ENCODE measurements at regions not wholly inside any gene's neighbourhood (a gene's known extent, or its start where the extent isn't known, plus 50 kb on each side); places are given as distances from the start of the nearest gene placed in this dataset.

GRCh38 chr1:234720709-234721441, 110.9 kb upstream of the IRF2BP2 start:
- H3K4me1 ChIP-seq, result peaks cover 14 to 88% (median 31%) of the 10 kb centered on the region in 4 donors
- TF ChIP-seq CTCF (IDR thresholded peaks at IDR 0.05), result no peak
- TF ChIP-seq POLR2A (IDR thresholded peaks at IDR 0.05), result no peak
- no peak for DNase-seq

GRCh38 chr1:234719454-234720251, 109.7 kb upstream of the IRF2BP2 start:
- Histone ChIP-seq H3K36me3 (no peaks in the 10 kb centered on the region), H3K27ac (peak overlapping the region in 3 of 4 donors; percentile 82 to 96 (median 86)), H3K4me3 (no peak overlapping the region), H3K27me3 (no peaks in the 10 kb centered on the region), H3K9me3 (no peaks in the 10 kb centered on the region), H3K4me1 (peaks cover 7 to 82% (median 20%) of the 10 kb centered on the region in 4 donors)
- no peak for TF ChIP-seq POLR2A (IDR thresholded peaks at IDR 0.05)
- TF ChIP-seq CTCF (IDR thresholded peaks at IDR 0.05), result no peak
- no peak for DNase-seq

More at GRCh38 chr1:234720709-234721441, 110.9 kb upstream of the IRF2BP2 start:
- H3K4me3 ChIP-seq, result no peak overlapping the region
- H3K9me3 ChIP-seq, result no peaks in the 10 kb centered on the region
- no peaks in the 10 kb centered on the region for H3K36me3 ChIP-seq
- H3K27me3 ChIP-seq, result no peaks in the 10 kb centered on the region
- H3K27ac ChIP-seq, result peak overlapping the region; percentile 82 to 96 (median 90)

GRCh38 chr1:234718496-234719453, 108.8 kb upstream of the IRF2BP2 start:
- no peak for TF ChIP-seq POLR2A (IDR thresholded peaks at IDR 0.05)
- no peak for DNase-seq
- peak overlapping the region in 3 of 4 donors; percentile 45 to 96 (median 86) for H3K27ac ChIP-seq
- peaks cover 7 to 80% (median 17%) of the 10 kb centered on the region in 4 donors for H3K4me1 ChIP-seq
- no peak overlapping the region for H3K4me3 ChIP-seq
- H3K9me3 ChIP-seq, result no peaks in the 10 kb centered on the region
- H3K27me3 ChIP-seq, result no peaks in the 10 kb centered on the region
- no peaks in the 10 kb centered on the region for H3K36me3 ChIP-seq

GRCh38 chr1:234716908-234717375, 107.0 kb upstream of the IRF2BP2 start:
- H3K36me3 ChIP-seq, result no peaks in the 10 kb centered on the region
- no peak for DNase-seq
- H3K4me3 ChIP-seq, result peak overlapping the region in 2 of 4 donors; percentile 10 to 15
- H3K4me1 ChIP-seq, result peaks cover 0 to 72% (median 8%) of the 10 kb centered on the region in 4 donors
- H3K27ac ChIP-seq, result peak overlapping the region in 3 of 4 donors; percentile 45 to 96 (median 86)
- no peaks in the 10 kb centered on the region for H3K9me3 ChIP-seq
- no peaks in the 10 kb centered on the region for H3K27me3 ChIP-seq
- TF ChIP-seq POLR2A (IDR thresholded peaks at IDR 0.05) (no peak), CTCF (IDR thresholded peaks at IDR 0.05) (no peak)

- TF ChIP-seq POLR2A (IDR thresholded peaks at IDR 0.05) (no peak), CTCF (IDR thresholded peaks at IDR 0.05) (no peak)
- Histone ChIP-seq H3K27ac (peak overlapping the region in 3 of 4 donors; percentile 45 to 96 (median 86)), H3K9me3 (no peaks in the 10 kb centered on the region), H3K27me3 (no peaks in the 10 kb centered on the region), H3K4me3 (peak overlapping the region in 2 of 4 donors; percentile 6 to 19), H3K4me1 (peaks cover 0 to 57% (median 2%) of the 10 kb centered on the region in 4 donors), H3K36me3 (no peaks in the 10 kb centered on the region)
- no peak for DNase-seq
Measured at GRCh38 chr1:234715252-234716014, 105.5 kb upstream of the IRF2BP2 start.
